ENCODE measurements at regions not wholly inside any gene's neighbourhood (a gene's known extent, or its start where the extent isn't known, plus 50 kb on each side); places are given as distances from the start of the nearest gene placed in this dataset.

GRCh38 chr2:6089474-6089873, 397.3 kb downstream of the SOX11 start:
- TF ChIP-seq EZH2 (IDR thresholded peaks at IDR 0.05; ENCODE audit: borderline replicate concordance, insufficient read depth, low read depth, low read length, poor library complexity, severe bottlenecking): no peak
- no peak for TF ChIP-seq CTCF (IDR thresholded peaks at IDR 0.05)

Data from B cell (primary cell).